Caki2 (cell line): ENCODE measurements at regions not wholly inside any gene's neighbourhood (a gene's known extent, or its start where the extent isn't known, plus 50 kb on each side); places are given as distances from the start of the nearest gene placed in this dataset.
"Not testable (repeated sequence)": the region's sequence is repeated elsewhere in the genome, so short reads cannot be mapped to it uniquely, and the experiment has no call there.

Experiments
- DNase-seq: peaks from one replicate; pipeline ENCODE4 v3.0.0-alpha.2; 2015; ENCODE audit warnings: low read depth
- in situ Hi-C: cut with HindIII; loops from 2 replicates; pipeline ENCODE4 v1.10.0; 2016; ENCODE audit warnings: low sequenced_read_pairs, low pct_unique_long_range_greater_than_20kb, mixed read lengths

DNA sequence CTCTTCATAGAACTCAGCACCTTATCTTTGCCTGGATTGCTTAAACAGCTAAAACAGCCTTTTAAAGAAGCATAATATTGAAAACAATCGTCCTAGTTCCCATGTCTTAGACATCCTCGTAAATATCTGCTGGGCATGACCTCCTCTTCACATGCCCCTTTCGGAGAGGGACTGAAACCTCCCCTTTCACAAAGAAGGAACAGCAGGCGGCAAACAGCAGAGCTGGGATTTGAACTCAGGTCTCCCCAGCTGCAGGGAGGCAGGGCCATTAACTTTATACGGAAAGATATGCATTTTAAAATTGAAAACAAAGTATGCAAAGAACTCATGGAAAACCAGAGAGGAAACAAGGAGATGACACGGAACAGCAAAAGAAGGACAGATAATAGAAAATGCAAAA is 249.9 kb downstream of the FOXL1 start:
- no peak for DNase-seq
- in situ Hi-C loops, result no loop called here

DNA sequence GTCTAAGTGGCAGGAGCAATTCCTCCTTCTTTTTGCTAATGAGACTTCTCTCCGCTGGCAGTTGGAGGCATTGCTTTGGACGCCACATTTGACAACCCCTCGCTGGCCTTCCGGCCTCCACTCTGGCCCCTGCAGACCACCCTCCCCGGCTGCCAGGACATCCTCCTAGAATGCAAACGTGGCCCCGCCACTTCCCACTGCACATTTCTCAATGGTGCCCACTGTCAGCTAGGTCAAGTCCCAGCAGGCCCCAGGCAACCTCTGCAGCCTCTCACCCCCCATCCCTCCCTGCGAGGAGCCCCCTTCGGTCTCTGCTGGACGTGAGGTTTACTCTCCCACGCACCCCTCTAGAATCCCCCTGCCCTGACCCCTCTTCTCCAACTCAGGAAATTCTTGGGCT is 250.3 kb downstream of the FOXL1 start:
- in situ Hi-C loops, result no loop called here
- no peak for DNase-seq

DNA sequence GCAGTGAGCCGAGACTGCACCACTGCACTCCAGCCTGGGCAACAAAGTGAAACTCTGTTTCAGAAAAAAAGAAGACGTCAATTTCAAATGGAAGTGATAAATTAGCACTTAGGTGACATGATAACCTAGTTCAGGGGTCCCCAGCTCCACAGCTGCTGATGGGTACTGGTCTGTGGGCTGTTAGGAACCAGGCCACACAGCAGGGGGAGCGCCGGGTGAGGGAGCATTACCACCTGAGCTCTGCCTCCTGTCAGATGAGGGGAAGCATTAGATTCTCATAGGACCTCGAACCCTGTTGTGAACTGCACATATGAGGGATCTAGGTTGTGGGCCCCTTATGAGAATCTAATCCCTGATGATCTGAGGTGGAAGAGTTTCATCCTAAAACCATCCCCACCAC is 253.0 kb downstream of the FOXL1 start:
- in situ Hi-C loops, result no loop called here
- no peak for DNase-seq

DNA sequence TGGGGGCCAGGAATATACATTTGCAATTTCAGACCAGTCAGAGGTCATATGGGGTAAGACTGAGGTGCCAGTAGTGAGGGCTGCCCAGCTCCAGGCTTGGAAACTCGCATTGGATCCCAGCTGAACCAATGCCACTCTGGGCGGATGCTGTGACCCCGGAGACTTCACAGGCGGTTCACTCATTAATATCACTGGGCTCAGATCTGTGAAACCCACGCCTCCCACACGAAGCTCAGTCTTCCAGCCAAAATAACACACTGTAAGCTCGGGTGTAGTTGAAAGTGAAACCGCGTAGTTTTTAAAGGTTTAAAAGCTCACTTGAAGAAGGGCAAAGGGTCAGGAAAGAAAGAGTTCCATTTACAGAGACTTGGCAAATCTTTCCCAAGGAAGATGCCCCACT is 254.8 kb downstream of the FOXL1 start:
- DNase-seq, result no peak
- in situ Hi-C loops, result no loop called here

DNA sequence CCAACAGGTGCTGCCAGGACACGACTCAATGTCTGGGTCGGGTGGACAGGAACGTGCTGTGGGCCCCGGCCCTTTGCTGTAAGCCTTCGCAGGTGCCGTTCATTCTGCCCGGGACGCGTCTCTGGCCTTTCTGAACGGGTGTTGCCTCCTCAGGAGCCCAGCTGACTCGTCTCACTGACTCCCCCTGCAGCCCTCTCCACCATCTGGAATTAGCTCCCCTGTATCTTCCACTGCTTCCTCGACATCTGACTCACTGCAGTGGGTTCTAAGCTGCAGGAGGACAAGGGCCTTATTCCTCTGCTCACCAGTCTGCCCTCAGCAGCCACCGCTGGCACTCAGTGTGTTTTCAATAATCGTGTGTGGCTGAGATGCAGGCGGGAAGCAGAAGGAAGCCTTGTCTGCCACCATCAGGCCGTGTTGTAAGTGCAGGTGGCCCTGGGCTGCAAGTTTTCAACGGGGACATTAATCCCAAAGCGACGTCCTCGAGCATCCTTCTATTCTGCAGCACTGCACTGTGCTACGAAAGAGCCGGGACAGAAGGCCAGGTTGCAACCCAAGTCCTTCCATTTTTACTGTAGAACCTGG is 256.2 kb downstream of the FOXL1 start:
- in situ Hi-C loops, result no loop called here
- DNase-seq, result peak; percentile 30

DNA sequence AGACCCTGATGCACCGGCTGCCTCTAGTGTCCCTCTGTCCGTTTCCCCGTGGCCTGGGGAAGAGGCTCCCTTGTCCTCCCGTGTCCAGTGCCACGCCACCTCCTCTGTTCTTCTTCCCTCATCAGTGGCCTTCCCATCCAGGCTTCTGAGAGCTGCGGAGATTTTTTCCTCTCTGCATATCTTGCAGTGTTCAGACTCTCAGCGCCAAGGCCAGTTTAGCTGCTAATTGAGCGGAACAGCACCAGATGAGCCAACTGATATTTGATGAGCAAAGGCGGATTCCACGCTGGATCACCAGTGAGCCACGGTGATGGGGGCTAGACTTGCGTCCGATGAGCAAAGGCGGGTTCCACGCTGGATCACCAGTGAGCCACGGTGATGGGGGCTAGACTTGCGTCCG is 257.6 kb downstream of the FOXL1 start:
- peak; percentile 3 for DNase-seq
- in situ Hi-C loops, result no loop called here

DNA sequence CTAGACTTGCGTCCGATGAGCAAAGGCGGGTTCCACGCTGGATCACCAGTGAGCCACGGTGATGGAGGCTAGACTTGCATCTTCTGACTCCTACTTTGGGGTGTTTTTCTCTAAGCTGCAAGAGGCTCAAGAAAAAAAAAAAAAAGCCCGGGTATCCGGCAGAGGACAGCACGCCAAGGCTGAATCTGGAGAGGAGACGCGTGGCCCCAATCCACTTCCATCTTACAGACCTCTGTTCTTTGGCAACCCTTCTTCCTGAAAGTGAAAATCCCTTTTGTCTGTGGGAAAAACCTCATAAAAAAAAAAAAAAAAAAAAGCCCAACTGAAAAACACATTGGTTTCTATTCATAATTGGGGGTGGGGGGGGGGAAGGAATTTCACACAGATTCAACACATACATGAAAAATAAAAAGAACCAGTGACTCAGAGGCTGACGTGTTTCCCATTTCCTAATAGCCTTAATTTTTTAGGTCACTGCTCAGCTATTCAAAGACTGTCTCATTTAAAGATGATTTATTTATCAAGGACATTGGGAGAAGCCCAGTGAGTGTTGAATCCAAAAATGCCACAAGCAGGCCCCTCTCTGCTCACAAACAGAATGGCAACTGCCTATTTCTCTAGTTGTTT is 258.3 kb downstream of the FOXL1 start:
- peak; percentile 46 for DNase-seq

DNA sequence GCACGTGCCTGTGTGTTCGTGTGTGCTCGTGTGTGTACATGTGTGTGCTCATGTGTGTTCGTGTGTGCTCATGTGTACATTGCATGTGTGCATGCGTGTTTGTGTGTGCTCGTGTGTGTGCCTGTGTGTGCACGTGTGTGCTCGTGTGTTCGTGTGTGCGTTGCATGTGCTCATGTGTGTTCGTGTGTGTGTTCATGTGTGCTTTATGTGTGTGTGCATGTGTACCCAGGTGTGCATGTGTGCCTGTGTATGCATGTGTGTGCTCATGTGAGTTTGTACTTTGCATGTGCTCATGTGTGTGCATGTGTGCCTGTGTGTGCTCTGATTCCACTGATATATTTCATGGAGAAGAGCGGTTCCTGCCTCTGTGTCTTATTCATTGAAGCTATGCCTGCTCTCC is 265.5 kb downstream of the FOXL1 start:
- DNase-seq, result no peak
- in situ Hi-C loops, result no loop called here

More for the DNA sequence above, 258.3 kb downstream of the FOXL1 start:
- in situ Hi-C loops, result no loop called here

DNA sequence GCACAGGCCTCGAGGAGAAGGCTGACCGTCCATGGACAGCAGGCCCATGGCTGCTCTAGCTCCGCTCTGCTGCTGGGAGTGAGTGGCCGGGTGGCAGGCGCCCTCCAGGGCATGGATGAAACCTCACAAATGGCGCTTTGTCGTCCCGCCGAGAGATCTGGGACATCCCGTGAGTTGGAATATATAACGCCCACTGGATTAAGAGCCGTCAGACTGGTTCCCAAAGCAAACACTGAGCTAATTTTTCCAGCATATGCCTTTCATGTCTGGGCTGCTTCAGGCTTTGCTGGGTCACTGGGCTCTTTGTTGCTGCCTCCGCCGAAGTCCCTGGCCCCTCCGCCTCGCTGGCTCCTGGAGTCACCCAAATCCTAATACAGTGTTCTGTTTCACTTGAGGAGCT is 266.3 kb downstream of the FOXL1 start:
- in situ Hi-C loops, result no loop called here

DNA sequence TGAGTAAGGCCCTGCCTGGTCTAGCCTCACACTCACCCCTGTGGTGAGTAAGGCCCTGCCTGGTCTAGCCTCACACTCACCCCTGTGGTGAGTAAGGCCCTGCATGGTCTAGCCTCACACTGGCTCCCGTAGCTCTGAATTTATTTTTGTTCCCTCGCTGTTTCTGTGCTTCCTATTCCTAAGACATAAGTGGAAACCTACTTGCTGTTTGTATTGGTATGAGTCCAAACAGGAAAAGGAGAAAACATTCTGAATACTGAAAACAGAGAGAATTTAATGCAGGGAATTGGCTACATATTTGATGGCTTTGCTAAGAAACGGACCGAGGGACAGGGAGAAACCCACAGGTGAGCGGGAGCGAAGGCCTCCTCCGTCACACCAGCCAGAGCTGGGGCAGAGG is 267.8 kb downstream of the FOXL1 start:
- in situ Hi-C loops, result no loop called here

More for the DNA sequence above, 266.3 kb downstream of the FOXL1 start:
- no peak for DNase-seq

DNA sequence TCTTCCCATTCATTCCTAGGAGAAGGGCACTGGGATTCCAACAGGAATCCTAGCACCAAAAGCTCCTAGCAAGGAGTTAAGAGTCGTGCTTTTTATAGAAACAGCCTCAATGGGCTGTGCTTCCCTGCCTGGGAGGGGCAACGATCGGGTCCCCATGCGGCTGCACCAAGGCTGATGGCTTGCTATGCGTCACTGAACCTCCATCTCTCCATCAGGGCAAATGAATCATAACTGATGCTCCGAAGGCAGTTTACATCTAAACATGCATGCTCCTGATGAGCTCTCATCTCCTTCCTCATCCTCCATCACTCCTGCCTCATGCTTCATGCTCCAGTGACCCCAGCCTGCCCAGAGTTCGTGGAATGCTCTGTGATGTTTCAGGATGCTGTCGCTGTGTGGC is 270.5 kb downstream of the FOXL1 start:
- in situ Hi-C loops, result no loop called here

More for the DNA sequence above, 267.8 kb downstream of the FOXL1 start:
- no peak for DNase-seq

DNA sequence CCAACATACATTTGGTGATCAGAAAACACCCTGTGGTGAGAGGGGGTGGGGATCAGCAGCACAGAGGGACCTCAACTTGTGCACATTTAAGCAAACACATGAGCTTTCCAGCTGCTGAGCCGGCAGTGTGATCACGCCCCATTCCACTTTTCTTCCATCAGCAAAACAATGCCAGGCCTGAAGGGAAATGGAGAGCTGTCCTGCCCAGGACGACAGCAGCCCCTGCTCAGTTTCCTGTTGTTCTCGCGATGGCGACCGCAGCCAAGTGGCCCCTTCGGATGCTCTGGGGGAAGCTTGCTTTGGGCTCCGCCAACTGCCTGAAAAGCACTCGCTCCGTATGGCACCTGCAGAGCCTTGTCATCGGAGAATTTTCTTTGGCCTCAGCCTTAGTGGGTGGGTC is 272.3 kb downstream of the FOXL1 start:
- in situ Hi-C loops, result no loop called here
- no peak for DNase-seq

More for the DNA sequence above, 270.5 kb downstream of the FOXL1 start:
- DNase-seq, result no peak

DNA sequence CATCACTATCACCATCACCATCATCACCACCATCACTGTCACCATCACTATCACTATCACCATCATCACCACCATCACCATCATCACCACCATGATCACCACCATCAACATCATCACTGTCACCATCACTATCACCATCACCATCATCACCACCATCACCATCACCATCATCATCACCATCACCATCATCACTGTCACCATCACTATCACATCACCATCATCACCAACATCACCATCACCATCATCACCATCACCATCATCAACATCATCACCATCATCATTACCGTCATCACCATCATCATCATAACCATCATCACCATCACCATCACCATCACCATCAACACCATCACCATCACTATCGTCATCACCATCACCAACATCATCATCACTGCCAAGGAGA is 273.8 kb downstream of the FOXL1 start:
- in situ Hi-C loops, result no loop called here
- DNase-seq, result no peak

DNA sequence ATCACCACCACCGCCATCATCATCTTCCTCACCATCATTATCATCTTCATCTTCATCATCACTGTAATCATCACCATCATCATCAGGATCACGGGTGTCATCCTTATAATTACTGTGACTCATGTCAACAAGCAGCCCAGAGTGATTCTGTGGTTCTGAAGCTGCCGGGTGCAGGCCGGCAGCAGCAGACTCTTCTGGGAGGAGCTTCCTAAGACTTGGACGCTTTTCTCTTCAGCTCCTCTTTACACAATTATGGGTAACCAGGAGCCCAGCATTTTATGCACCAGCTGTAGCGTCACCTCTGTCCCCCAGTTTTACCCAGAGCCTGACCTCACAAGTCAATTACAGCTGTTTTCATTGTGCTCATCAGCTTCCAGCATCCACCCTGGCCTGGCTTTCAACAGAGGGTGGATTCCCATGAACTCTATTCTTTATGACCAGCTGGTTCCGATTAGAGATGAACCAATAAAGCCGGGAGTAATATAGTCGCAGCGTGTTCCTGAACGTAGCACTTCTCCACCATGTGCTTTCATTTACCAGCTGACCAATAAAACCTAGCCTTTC is 275.8 kb downstream of the FOXL1 start:
- in situ Hi-C loops, result no loop called here
- DNase-seq, result no peak

DNA sequence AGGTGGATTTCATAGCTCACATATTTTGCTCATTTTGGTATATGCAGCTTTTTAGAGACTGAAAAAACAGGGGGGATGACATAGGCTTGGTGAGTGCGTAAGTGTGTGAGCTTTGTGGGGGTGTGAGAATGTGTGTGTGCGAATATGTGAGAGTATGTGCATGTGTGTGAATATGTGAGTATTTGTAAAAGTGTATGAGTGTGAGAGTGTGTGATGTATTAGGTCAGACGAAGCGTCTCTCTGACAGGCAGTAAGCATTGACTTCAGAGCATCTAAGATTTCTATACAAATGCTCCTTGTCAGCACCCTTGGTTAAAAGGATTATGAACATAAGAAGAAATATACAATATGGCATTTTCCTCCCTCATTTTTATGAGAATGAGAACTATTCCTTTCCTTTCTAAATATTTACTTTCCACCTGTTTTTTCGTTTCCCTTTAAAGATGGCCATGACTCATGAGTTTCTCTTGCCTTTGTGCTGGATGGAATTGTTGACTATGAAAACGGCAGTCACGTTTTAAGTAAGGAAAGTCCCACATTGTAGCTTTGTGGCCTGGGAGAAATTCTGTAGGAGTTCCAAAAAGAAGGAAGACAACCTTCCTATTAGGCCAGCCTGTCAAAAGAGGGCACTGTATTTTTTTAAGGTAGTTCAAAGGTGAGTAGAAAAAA is 276.4 kb downstream of the FOXL1 start:
- peak; percentile 53 for DNase-seq
- in situ Hi-C loops, result no loop called here

DNA sequence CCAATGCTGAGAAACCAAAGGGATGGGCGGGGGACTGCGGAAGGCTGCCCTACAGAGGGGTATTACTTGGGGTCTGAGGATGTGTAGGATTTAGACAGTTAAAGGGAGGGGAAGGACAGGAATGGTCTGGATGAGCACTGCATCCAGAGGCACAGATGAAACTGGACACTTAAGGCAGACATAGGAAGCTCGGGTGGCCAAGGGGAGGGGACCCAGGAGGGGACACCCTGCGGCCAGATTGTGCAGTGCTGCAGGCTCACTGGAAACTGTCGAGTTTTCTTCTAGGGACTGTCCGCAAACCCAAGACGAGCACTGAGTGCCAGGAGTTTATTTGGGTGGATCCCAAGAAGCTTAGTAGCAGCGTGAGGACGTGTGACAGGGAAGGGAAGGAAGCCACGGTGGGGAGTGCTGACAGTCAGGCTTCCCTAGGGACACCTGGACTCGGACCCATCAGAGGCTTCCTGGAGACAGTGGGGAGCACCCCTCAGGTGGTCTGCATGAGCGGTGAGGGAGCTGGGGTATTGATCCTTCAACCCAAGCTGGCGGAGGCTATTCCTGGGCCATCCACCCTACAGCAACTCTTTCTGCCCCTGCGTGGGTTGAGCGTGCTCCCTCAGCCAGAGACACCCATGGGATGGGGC is 278.7 kb downstream of the FOXL1 start:
- in situ Hi-C loops, result no loop called here
- DNase-seq, result no peak

DNA sequence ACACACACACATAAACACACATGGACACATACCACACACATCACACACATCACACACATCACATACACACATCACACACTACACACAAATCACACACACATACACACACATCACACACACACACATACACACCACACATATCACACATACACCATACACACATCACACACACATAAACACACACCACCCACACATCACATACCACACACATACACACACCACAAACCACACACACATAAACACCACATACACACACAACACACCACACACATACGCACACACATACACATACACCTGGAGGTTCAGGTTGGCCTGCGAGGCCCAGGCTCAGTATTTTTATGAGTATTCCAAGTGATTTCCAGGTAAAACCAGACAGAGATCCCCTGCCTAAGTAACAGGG is 279.5 kb downstream of the FOXL1 start:
- in situ Hi-C loops, result no loop called here
- no peak for DNase-seq

DNA sequence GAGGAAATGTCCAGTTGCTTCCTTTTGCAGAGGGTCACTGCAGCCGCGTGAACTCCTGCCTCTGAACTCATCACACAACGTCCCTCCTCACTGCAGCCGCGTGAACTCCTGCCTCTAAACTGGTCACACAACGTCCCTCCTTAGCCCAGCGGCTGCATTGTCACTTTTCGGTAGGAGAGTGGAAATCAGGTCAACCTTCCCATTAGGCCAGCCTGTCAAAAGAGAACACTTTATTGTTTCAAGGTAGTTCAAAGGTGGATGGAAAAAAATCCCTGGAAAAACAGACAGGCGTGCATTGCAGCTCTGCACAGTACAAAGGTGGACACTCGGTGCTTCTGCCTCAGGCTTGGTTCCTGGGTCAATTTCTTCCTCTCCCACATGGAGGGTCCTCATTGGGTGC is 280.2 kb downstream of the FOXL1 start:
- in situ Hi-C loops, result no loop called here
- DNase-seq, result no peak

DNA sequence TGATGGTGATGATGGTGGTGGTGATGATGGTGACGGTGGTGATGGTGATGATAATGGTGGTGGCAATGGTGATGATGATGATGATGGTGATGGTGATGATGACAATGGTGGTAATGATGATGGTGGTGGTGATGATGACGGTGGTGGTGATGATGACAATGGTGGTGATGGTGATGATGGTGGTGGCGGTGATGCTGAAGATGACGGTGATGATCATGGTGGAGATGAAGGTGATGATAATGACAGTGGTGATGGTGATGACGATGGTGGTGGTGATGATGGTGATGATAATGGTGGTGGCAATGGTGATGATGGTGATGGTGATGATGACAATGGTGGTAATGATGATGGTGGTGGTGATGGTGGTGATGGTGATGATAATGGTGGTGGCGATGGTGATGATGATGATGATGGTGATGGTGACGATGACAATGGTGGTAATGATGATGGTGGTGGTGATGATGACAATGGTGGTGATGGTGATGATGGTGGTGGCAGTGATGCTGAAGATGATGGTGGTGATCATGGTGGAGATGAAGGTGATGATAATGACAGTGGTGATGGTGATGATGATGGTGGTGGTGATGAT is 283.0 kb downstream of the FOXL1 start:
- DNase-seq, in situ Hi-C loops: not testable (repeated sequence)
